Thyroid gland (tissue), 4 donors: ENCODE measurements at regions not wholly inside any gene's neighbourhood (a gene's known extent, or its start where the extent isn't known, plus 50 kb on each side); places are given as distances from the start of the nearest gene placed in this dataset.

ENCODE experiments used
- POLR2A ChIP-seq, 2 donors: fragments of 450-650 bp; IDR thresholded peaks; one replicate each; pipeline ENCODE4 v1.6.1; 2017; ENCODE audit warnings: antibody characterized with exemption in 2 of 2, mild to moderate bottlenecking in 2 of 2, moderate library complexity in 1 of 2
- TF ChIP-seq, protein P1 (sequence below), 6 experiments: fragments of 200-600 bp in 3 of 6; fragments of 450-650 bp in 3 of 6; sonication (generic) in 3 of 6; IDR thresholded peaks; one replicate each; pipeline ENCODE4 v1.5.1; 2016 to 2019; ENCODE audit warnings: antibody characterized with exemption in 6 of 6, mild to moderate bottlenecking in 2 of 6, inconsistent platforms in 1 of 6, moderate library complexity in 1 of 6

DNA sequence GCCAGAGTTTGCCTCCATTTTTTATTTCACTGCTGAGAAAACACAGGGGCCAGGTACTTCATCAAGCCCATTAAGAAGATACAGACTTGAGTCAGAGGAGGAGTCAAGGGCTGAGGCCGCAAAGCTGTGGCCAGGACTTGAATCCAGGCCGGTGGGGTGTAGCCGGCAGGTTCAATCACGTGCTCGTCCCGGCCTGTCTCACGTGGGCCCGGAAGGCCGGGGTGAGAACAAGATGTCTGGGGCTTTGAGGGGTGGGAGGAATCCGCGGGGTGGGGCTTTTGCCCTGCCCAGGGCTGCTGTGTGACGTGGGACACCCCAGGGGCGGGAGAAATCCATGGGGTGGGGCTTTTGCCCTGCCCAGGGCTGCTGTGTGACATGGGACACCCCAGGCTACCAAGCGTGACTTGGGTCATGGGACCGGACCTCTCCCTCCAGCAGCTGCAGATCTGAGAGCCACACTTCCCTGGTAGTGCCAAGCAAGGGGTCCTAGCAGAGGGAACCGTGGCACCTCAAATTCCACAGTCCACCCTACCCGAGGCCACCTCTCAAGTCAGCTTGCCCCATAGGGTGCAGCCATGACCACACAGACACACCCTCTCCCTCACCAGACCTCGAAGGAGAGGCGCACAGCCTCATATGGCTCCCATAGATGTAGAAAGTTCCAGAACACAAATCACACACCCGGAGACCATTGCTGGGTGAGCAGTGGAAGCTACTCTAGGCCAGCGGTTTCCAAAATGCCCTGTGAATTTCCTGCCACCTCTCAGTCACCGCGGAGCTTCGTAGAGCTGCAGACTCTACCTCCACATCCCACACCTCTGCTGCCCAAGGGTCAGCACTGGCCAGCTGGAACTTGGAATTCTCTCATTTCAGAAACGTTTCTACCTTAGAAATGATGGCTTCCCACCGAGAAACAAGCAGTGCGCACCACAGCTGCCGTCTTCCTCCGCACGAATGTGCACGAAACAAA lies 156.1 kb downstream of the DLL1 start:
- TF ChIP-seq POLR2A (IDR thresholded peaks at IDR 0.05) = no peak
- TF ChIP-seq, protein P1, sequence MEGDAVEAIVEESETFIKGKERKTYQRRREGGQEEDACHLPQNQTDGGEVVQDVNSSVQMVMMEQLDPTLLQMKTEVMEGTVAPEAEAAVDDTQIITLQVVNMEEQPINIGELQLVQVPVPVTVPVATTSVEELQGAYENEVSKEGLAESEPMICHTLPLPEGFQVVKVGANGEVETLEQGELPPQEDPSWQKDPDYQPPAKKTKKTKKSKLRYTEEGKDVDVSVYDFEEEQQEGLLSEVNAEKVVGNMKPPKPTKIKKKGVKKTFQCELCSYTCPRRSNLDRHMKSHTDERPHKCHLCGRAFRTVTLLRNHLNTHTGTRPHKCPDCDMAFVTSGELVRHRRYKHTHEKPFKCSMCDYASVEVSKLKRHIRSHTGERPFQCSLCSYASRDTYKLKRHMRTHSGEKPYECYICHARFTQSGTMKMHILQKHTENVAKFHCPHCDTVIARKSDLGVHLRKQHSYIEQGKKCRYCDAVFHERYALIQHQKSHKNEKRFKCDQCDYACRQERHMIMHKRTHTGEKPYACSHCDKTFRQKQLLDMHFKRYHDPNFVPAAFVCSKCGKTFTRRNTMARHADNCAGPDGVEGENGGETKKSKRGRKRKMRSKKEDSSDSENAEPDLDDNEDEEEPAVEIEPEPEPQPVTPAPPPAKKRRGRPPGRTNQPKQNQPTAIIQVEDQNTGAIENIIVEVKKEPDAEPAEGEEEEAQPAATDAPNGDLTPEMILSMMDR (IDR thresholded peaks at IDR 0.05) = no peak
